Mucosa of descending colon (tissue), 3 donors: ENCODE measurements at regions not wholly inside any gene's neighbourhood (a gene's known extent, or its start where the extent isn't known, plus 50 kb on each side); places are given as distances from the start of the nearest gene placed in this dataset.

Experiments used
- ATAC-seq: fragments of 200-7000 bp; cut with Tn5 transposase; one replicate; pipeline ENCODE4 v1.9.1; 2020; ENCODE audit warnings: mild to moderate bottlenecking, moderate library complexity
- DNase-seq, 3 donors: peaks; one replicate each; pipeline ENCODE4 v3.0.0-alpha.2; 2020
- H3K36me3 ChIP-seq: fragments of 200-600 bp; one replicate; pipeline ENCODE4 v1.8.0; 2021; ENCODE audit warnings: low read depth, mild to moderate bottlenecking
- H3K4me1 ChIP-seq: fragments of 200-600 bp; one replicate; pipeline ENCODE4 v1.8.0; 2021; ENCODE audit warnings: low read depth, mild to moderate bottlenecking
- H3K4me3 ChIP-seq: fragments of 200-600 bp; one replicate; pipeline ENCODE4 v1.8.0; 2021; ENCODE audit warnings: mild to moderate bottlenecking
- H3K9me3 ChIP-seq: fragments of 200-600 bp; one replicate; pipeline ENCODE4 v1.8.0; 2021; ENCODE audit warnings: mild to moderate bottlenecking
- intact Hi-C, 2 donors: fragments of 100-400 bp; cut with DNase I in 1 of 2; cut with micrococcal nuclease in 1 of 2; formaldehyde crosslinking; loops; one replicate each; pipeline versions ENCODE4 v1.11.0 to v1.11.1; 2022; cut with DNase I, micrococcal nuclease
- TF ChIP-seq, protein P1 (sequence below): fragments of 200-600 bp; IDR thresholded peaks from one replicate; pipeline ENCODE4 v1.8.0; 2022; ENCODE audit warnings: antibody characterized with exemption, mild to moderate bottlenecking
- donor health status: DM: no; HTN: no; CAD: no; lungs with moderate emphysema.
- donor health status: DM: no; HTN: no; CAD: no.
- donor health status: DM: no; HTN: yes; CAD: no.

DNA sequence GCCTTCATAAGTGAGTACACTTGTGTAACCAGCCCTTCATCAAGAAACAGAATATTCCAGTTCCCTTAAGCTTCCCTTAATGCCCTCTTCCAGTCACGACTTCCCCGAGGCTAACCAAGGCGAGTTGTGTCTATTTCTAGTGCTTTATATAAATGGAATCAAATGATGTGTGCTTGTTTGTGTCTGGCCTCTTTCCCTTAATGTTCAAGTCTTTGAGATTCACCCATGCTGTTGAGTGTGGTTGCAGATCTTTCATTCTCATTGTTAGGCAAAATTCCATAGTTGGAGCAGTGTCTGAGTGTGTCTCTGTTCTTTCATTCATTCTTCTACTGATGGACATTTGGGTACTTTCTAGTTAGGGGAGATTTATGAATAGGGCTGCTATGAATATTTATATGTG, 135.0 kb downstream of the CEBPB start:
- DNase-seq (no peak), ATAC-seq (no peak)
- Histone ChIP-seq H3K36me3 (no peaks in the 10 kb centered on the region), H3K9me3 (no peaks in the 10 kb centered on the region), H3K4me3 (no peak overlapping the region), H3K4me1 (peaks cover 5% of the 10 kb centered on the region)
- TF ChIP-seq, protein P1, sequence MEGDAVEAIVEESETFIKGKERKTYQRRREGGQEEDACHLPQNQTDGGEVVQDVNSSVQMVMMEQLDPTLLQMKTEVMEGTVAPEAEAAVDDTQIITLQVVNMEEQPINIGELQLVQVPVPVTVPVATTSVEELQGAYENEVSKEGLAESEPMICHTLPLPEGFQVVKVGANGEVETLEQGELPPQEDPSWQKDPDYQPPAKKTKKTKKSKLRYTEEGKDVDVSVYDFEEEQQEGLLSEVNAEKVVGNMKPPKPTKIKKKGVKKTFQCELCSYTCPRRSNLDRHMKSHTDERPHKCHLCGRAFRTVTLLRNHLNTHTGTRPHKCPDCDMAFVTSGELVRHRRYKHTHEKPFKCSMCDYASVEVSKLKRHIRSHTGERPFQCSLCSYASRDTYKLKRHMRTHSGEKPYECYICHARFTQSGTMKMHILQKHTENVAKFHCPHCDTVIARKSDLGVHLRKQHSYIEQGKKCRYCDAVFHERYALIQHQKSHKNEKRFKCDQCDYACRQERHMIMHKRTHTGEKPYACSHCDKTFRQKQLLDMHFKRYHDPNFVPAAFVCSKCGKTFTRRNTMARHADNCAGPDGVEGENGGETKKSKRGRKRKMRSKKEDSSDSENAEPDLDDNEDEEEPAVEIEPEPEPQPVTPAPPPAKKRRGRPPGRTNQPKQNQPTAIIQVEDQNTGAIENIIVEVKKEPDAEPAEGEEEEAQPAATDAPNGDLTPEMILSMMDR, result no peak
- intact Hi-C loops, result no loop called here

DNA sequence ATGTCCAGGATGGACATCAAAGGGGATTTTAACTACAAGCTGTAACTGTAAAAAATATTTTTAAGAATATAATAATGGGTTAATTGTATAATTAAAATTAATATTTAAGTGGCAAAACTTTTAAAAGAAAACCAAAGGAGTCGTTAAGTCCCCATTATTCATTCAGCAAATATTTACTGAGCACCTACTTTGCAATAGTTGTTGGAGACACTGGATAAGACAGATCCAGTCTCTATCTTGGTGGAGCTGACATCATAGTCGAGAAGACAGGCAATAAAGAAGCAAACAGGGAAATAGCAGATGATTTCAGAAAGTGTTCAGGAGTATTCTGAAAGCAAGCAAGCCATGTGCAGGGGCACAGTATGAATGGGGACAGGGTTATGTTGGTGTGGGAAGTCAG, 137.0 kb downstream of the CEBPB start:
- no peak for ATAC-seq
- Histone ChIP-seq H3K4me3 (no peak overlapping the region), H3K36me3 (no peaks in the 10 kb centered on the region), H3K4me1 (peaks cover 6% of the 10 kb centered on the region), H3K9me3 (no peaks in the 10 kb centered on the region)
- TF ChIP-seq, protein P1, result no peak
- intact Hi-C loops, result no loop called here
- no peak for DNase-seq

DNA sequence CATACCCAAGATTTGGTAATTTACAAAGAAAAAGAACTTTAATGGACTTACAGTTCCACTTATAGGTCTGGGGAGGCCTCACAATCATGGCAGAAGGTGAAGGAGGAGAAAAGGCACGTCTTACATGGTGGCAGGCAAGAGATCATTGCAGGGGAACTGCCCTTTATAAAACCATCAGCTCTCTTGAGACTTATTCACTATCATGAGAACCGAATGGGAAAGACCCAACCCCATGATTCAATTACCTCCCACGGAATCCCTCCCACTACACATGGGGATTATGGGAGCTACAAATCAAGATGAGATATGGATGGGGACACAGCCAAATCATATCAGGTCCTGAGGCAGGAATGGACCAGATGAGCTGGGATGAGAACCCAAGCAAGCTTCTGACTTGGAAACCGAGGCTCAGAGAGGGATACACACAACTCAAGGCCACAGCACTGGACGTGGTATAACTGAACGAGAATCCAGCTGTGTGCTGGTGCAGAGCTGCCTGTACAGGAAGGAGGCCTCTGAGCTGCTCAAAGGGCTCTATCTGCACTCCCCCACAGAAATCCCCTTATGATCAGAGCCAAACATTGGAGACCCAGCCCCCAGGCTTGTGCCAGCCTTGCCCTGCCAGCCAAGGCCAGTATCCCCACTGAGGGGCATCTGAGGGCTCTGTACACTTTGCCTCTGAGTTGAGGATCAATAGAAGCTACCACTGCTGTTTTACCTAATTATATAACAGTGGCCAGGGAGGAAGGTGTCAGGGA, 137.8 kb downstream of the CEBPB start:
- no peaks in the 10 kb centered on the region for H3K36me3 ChIP-seq
- no peaks in the 10 kb centered on the region for H3K9me3 ChIP-seq
- H3K4me3 ChIP-seq, result no peak overlapping the region
- DNase-seq, result no peak
- TF ChIP-seq, protein P1, result no peak
- peaks cover 7% of the 10 kb centered on the region for H3K4me1 ChIP-seq
- intact Hi-C loops, result no loop called here
- no peak for ATAC-seq

DNA sequence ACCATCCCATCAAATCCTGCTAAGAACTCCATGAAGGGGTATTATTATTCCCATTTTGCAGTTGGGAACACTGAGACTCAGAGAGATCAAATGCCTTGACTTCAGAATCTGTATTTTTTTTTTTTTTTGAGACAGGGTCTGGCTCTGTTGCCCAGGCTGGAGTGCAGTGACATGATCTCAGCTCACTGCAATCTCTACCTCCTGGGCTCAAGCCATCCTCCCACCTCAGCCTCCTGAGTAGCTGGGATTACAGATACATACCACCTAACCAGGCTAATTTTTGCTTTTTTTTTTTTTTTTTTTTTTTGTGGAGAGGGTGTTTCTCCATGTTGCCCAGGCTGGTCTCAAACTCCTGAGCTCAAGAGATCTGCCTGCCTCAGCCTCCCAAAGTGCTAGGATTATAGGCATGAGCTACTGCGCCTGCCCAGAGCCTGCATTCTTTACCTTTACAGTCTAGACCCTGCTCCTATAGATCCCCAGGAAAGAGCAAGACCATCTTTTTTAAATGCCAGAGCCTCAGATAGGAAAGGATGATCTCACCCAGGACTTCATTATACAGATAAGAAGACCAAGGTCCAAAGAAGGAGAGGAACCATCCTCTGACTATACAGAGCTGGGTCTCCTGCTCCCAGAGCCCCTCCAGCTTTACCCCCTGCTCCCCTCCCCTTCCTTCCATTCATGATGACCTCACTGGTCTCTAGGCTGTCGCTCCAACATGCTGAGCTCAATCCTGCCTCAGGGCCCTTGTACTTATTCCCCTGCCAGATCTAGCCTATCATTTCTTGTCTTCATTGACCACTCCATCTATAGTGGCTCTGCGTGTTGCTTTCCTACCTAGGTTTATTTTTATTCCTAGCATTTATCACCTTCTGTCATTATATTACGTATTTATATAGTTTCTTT, 138.6 kb downstream of the CEBPB start:
- Histone ChIP-seq H3K4me1 (peaks cover 13% of the 10 kb centered on the region), H3K4me3 (no peak overlapping the region), H3K9me3 (no peaks in the 10 kb centered on the region), H3K36me3 (no peaks in the 10 kb centered on the region)
- intact Hi-C loops, result no loop called here
- TF ChIP-seq, protein P1, result no peak
- ATAC-seq, result no peak
- no peak for DNase-seq

DNA sequence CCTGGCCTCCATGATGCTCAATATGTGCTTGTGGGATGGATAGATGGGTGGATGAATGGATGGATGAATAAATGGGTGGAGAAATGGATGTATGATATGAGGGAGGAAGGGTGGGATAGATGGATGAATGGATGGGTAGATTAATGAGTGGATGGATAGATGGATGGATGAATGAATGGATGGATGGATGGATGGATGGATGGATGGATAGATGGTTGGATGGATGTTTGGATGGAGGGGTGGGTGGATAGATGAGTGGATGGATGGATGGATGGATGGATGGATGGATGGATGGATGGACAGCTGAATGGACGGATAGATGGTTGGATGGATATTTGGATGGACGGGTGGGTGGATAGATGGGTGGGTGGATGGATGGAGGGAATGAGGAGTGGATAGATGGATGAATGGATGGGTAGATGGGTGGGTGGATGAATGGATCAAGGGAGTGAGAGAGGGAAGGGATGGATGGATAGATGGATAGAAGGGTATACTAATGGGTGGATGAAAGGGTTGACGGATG, 139.4 kb downstream of the CEBPB start:
- Histone ChIP-seq H3K4me3 (no peak overlapping the region), H3K36me3 (no peaks in the 10 kb centered on the region), H3K9me3 (no peaks in the 10 kb centered on the region), H3K4me1 (peaks cover 13% of the 10 kb centered on the region)
- no peak for DNase-seq
- intact Hi-C loops, result no loop called here
- TF ChIP-seq, protein P1, result no peak
- ATAC-seq, result no peak
